GM21515 (cell line): ENCODE measurements at regions not wholly inside any gene's neighbourhood (a gene's known extent, or its start where the extent isn't known, plus 50 kb on each side); places are given as distances from the start of the nearest gene placed in this dataset.
"Not testable (repeated sequence)": the region's sequence is repeated elsewhere in the genome, so short reads cannot be mapped to it uniquely, and the experiment has no call there.

ENCODE experiments used
- ATAC-seq: cut with Tn5 transposase; IDR thresholded peaks from one replicate; pipeline ENCODE4 v1.9.1; 2021; ENCODE audit not compliant: unreplicated experiment

GRCh38 chr9:108032079-108032478 is 542.5 kb upstream of the KLF4 start:
- not testable (repeated sequence) for ATAC-seq

GRCh38 chr9:108031221-108031620 is 541.7 kb upstream of the KLF4 start:
- ATAC-seq, result not testable (repeated sequence)

GRCh38 chr9:108026718-108027117 is 537.1 kb upstream of the KLF4 start:
- ATAC-seq, result not testable (repeated sequence)

GRCh38 chr9:108024604-108025003 is 535.0 kb upstream of the KLF4 start:
- ATAC-seq, result no peak

- ATAC-seq, result no peak
Measured at GRCh38 chr9:108022246-108022935, 532.8 kb upstream of the KLF4 start.

GRCh38 chr9:108021096-108021710 is 531.6 kb upstream of the KLF4 start:
- no peak for ATAC-seq

- no peak for ATAC-seq
Measured at GRCh38 chr9:108019821-108020220, 530.3 kb upstream of the KLF4 start.

- ATAC-seq, result no peak
Measured at GRCh38 chr9:108017671-108018070, 528.1 kb upstream of the KLF4 start.

GRCh38 chr9:108016446-108016845 is 526.9 kb upstream of the KLF4 start:
- ATAC-seq, result no peak

- ATAC-seq, result no peak
Measured at GRCh38 chr9:108015690-108016089, 526.1 kb upstream of the KLF4 start.

- no peak for ATAC-seq
Measured at GRCh38 chr9:108014353-108014752, 524.8 kb upstream of the KLF4 start.

GRCh38 chr9:108012886-108013665 is 523.5 kb upstream of the KLF4 start:
- ATAC-seq, result no peak

- no peak for ATAC-seq
Measured at GRCh38 chr9:108012405-108012804, 522.8 kb upstream of the KLF4 start.

GRCh38 chr9:108003526-108003925 is 514.0 kb upstream of the KLF4 start:
- no peak for ATAC-seq

- ATAC-seq, result no peak
Measured at GRCh38 chr9:108002371-108002956, 512.9 kb upstream of the KLF4 start.

- ATAC-seq, result no peak
Measured at GRCh38 chr9:108001237-108001636, 511.7 kb upstream of the KLF4 start.

GRCh38 chr9:107999890-108000289 is 510.3 kb upstream of the KLF4 start:
- no peak for ATAC-seq

GRCh38 chr9:107999011-107999410 is 509.4 kb upstream of the KLF4 start:
- no peak for ATAC-seq

GRCh38 chr9:107994648-107995047 is 505.1 kb upstream of the KLF4 start:
- ATAC-seq, result no peak

- no peak for ATAC-seq
Measured at GRCh38 chr9:107992271-107992670, 502.7 kb upstream of the KLF4 start.

GRCh38 chr9:107991581-107991980 is 502.0 kb upstream of the KLF4 start:
- no peak for ATAC-seq

- no peak for ATAC-seq
Measured at GRCh38 chr9:107989544-107989943, 500.0 kb upstream of the KLF4 start.
